B cell (primary cell): ENCODE measurements at regions not wholly inside any gene's neighbourhood (a gene's known extent, or its start where the extent isn't known, plus 50 kb on each side); places are given as distances from the start of the nearest gene placed in this dataset.

Experiments used
- CTCF ChIP-seq: fragments of 200-600 bp; IDR thresholded peaks from one replicate; pipeline ENCODE4 v1.8.0; 2022; ENCODE audit warnings: antibody characterized with exemption, mild to moderate bottlenecking
- EZH2 ChIP-seq: IDR thresholded peaks from 2 replicates; pipeline ENCODE4 v1.6.1; 2012; ENCODE audit warnings: borderline replicate concordance, low read depth, mild to moderate bottlenecking, moderate library complexity, low read length; ENCODE audit not compliant: insufficient read depth, poor library complexity, severe bottlenecking

GRCh38 chr5:27594141-27594540 lies 555.8 kb upstream of the CDH9 start:
- TF ChIP-seq CTCF (no peak), EZH2 (no peak)
